ENCODE measurements at regions not wholly inside any gene's neighbourhood (a gene's known extent, or its start where the extent isn't known, plus 50 kb on each side); places are given as distances from the start of the nearest gene placed in this dataset.

GRCh38 chr2:41032715-41033114 lies 580.8 kb upstream of the SLC8A1 start:
- no peak for TF ChIP-seq CTCF (IDR thresholded peaks at IDR 0.05)
- TF ChIP-seq POLR2A (IDR thresholded peaks at IDR 0.05), result no peak
- no peak for TF ChIP-seq EP300 (IDR thresholded peaks at IDR 0.05)
